MV-4-11 (cell line): ENCODE measurements at regions not wholly inside any gene's neighbourhood (a gene's known extent, or its start where the extent isn't known, plus 50 kb on each side); places are given as distances from the start of the nearest gene placed in this dataset.
"Not testable (repeated sequence)": the region's sequence is repeated elsewhere in the genome, so short reads cannot be mapped to it uniquely, and the experiment has no call there.

Experiments
- DNase-seq: peaks from one replicate; lab custom pipeline; 2025; lab: John Stamatoyannopoulos, UW

- no peak for DNase-seq
Observed at GRCh38 chr15:24150542-24150941, 463.4 kb upstream of the NDN start.

- DNase-seq = not testable (repeated sequence)
Observed at GRCh38 chr15:24158306-24158705, 471.2 kb upstream of the NDN start.

GRCh38 chr15:24165512-24165911 is 478.4 kb upstream of the NDN start:
- not testable (repeated sequence) for DNase-seq

- DNase-seq = not testable (repeated sequence)
Observed at GRCh38 chr15:24202297-24202696, 473.3 kb upstream of the NPAP1 start.

GRCh38 chr15:24211742-24212476 is 463.7 kb upstream of the NPAP1 start:
- not testable (repeated sequence) for DNase-seq

GRCh38 chr15:24223739-24224138 is 451.8 kb upstream of the NPAP1 start:
- DNase-seq = no peak

GRCh38 chr15:24224161-24224560 is 451.4 kb upstream of the NPAP1 start:
- no peak for DNase-seq

GRCh38 chr15:24228922-24229321 is 446.7 kb upstream of the NPAP1 start:
- DNase-seq = not testable (repeated sequence)

GRCh38 chr15:24233134-24233533 is 442.4 kb upstream of the NPAP1 start:
- not testable (repeated sequence) for DNase-seq

GRCh38 chr15:24240580-24240979 is 435.0 kb upstream of the NPAP1 start:
- not testable (repeated sequence) for DNase-seq

- DNase-seq = not testable (repeated sequence)
Observed at GRCh38 chr15:24259106-24259505, 416.5 kb upstream of the NPAP1 start.

GRCh38 chr15:24260407-24260806 is 415.2 kb upstream of the NPAP1 start:
- not testable (repeated sequence) for DNase-seq

- not testable (repeated sequence) for DNase-seq
Observed at GRCh38 chr15:24260854-24261253, 414.7 kb upstream of the NPAP1 start.

GRCh38 chr15:24268536-24269165 is 406.9 kb upstream of the NPAP1 start:
- not testable (repeated sequence) for DNase-seq

GRCh38 chr15:24269166-24269571 is 406.4 kb upstream of the NPAP1 start:
- DNase-seq = no peak

GRCh38 chr15:24269923-24270322 is 405.7 kb upstream of the NPAP1 start:
- no peak for DNase-seq

- DNase-seq = not testable (repeated sequence)
Observed at GRCh38 chr15:24271496-24272244, 403.9 kb upstream of the NPAP1 start.

- DNase-seq = no peak
Observed at GRCh38 chr15:24292837-24293236, 382.7 kb upstream of the NPAP1 start.

- DNase-seq = not testable (repeated sequence)
Observed at GRCh38 chr15:24300804-24301368, 374.7 kb upstream of the NPAP1 start.

GRCh38 chr15:24301999-24302398 is 373.6 kb upstream of the NPAP1 start:
- DNase-seq = not testable (repeated sequence)

GRCh38 chr15:24304747-24305146 is 370.8 kb upstream of the NPAP1 start:
- DNase-seq = not testable (repeated sequence)

- not testable (repeated sequence) for DNase-seq
Observed at GRCh38 chr15:24305643-24306042, 369.9 kb upstream of the NPAP1 start.
